Karpas-422 (cell line): ENCODE measurements at regions not wholly inside any gene's neighbourhood (a gene's known extent, or its start where the extent isn't known, plus 50 kb on each side); places are given as distances from the start of the nearest gene placed in this dataset.
"Not testable (repeated sequence)": the region's sequence is repeated elsewhere in the genome, so short reads cannot be mapped to it uniquely, and the experiment has no call there.

Experiments used
- DNase-seq: peaks from one replicate; pipeline ENCODE4 v3.0.0-alpha.2; 2015
- H2AFZ ChIP-seq: fragments of 200-600 bp; sonication (generic); 2 replicates; pipeline ENCODE4 v1.6.1; 2014; ENCODE audit warnings: antibody characterized with exemption, low read length, mixed read lengths
- H3K27ac ChIP-seq: fragments of 200-600 bp; sonication (generic); 2 replicates; pipeline ENCODE4 v1.5.1; 2014; ENCODE audit warnings: mild to moderate bottlenecking, low read length, moderate library complexity
- H3K27me3 ChIP-seq: fragments of 200-600 bp; sonication (generic); 2 replicates; pipeline ENCODE4 v1.6.1; 2014; ENCODE audit warnings: low read length, mixed read lengths
- H3K36me3 ChIP-seq: fragments of 200-600 bp; sonication (generic); 2 replicates; pipeline ENCODE4 v1.6.1; 2014; ENCODE audit warnings: low read length, mixed read lengths; ENCODE audit not compliant: insufficient read depth
- H3K4me1 ChIP-seq: fragments of 200-600 bp; sonication (generic); 2 replicates; pipeline ENCODE4 v1.6.1; 2014; ENCODE audit warnings: mild to moderate bottlenecking, low read length, mixed read lengths
- H3K4me2 ChIP-seq: fragments of 200-600 bp; sonication (generic); 2 replicates; pipeline ENCODE4 v1.6.1; 2014; ENCODE audit warnings: low read length, low read depth, mild to moderate bottlenecking; ENCODE audit not compliant: poor library complexity, severe bottlenecking
- H3K4me3 ChIP-seq: fragments of 200-600 bp; sonication (generic); 2 replicates; pipeline ENCODE4 v1.5.1; 2014; ENCODE audit warnings: mild to moderate bottlenecking, antibody characterized with exemption, low read length, mixed read lengths
- H3K79me2 ChIP-seq: fragments of 200-600 bp; sonication (generic); 2 replicates; pipeline ENCODE4 v1.6.1; 2014; ENCODE audit warnings: mild to moderate bottlenecking, low read length, mixed read lengths
- H3K9ac ChIP-seq: fragments of 200-600 bp; sonication (generic); 2 replicates; pipeline ENCODE4 v1.6.0; 2014; ENCODE audit warnings: low read length
- H3K9me2 ChIP-seq: fragments of 200-600 bp; sonication (generic), shearing (Covaris generic); replicated peaks from 2 replicates; pipeline ENCODE4 v1.6.0; 2014; ENCODE audit warnings: mild to moderate bottlenecking, low read length, moderate library complexity; ENCODE audit not compliant: insufficient read depth
- H3K9me3 ChIP-seq: fragments of 300-700, 200-600 bp; sonication (generic); 2 replicates; pipeline ENCODE4 v1.6.1; 2014; ENCODE audit warnings: low read length, mixed read lengths
- H4K20me1 ChIP-seq: fragments of 200-600 bp; sonication (generic); 2 replicates; pipeline ENCODE4 v1.6.1; 2014; ENCODE audit warnings: mild to moderate bottlenecking, antibody characterized with exemption, low read length, low read depth; ENCODE audit not compliant: insufficient read depth

DNA sequence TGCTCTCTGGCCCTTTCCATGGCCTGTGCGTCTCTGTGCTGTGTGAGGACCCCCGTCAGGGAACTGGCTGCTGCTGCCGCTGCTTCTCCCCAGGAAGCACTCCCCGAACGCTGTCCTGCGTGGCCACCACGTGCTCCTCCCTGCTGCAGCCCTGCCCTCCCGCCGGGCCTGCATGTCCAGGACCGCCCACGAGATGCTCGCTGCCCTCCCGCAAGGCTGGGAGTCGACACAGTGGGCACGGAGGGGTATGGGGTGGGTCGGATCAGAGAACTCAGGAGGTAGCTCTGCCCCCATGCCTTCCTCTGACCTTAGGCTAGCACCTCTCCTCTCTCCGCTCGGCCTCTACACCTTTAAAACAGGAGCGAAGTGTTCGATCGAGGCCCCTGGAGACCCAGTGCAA lies 171.9 kb upstream of the AJAP1 start:
- Histone ChIP-seq H3K27me3 (no peaks in the 10 kb centered on the region), H3K79me2 (no peaks in the 10 kb centered on the region), H3K9me3 (no peaks in the 10 kb centered on the region), H4K20me1 (no peaks in the 10 kb centered on the region), H3K36me3 (no peaks in the 10 kb centered on the region), H3K4me1 (no peaks in the 10 kb centered on the region), H3K4me3 (no peak overlapping the region), H3K9ac (no peak overlapping the region), H3K4me2 (no peak overlapping the region), H3K27ac (no peak overlapping the region), H3K9me2 (no peaks in the 10 kb centered on the region), H2AFZ (no peak overlapping the region)
- no peak for DNase-seq

DNA sequence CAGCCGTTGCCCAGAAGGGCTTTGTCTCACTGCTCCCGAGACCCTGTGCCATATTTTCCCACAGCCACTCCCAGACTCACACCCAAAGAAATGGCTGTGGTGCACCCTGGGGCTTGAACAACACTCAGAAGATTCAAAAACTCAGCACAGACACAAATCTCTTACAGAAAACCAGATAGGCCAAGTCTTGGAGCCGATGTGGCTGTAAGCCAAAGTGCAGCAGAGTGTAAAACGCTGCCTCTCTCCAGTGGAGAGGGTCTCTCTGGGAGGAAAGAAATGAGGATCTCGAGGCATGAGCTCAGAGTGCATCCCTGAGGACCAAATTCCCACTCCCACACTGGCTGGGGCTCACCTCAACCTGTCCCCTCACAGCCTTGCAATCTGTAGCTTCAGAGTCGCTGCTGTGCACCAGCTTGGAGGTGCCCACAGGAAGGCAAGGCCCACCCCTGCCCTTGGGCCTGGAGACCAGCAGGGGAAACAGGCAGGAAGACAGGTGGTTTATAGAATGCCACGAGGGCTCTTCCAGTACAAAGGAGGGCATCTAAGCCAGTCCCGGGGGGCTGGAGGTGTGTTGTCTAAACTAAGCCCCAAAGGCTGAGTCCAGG lies 171.3 kb upstream of the AJAP1 start:
- H3K27me3 ChIP-seq, result no peaks in the 10 kb centered on the region
- H3K4me3 ChIP-seq, result no peak overlapping the region
- H3K27ac ChIP-seq, result no peak overlapping the region
- no peaks in the 10 kb centered on the region for H3K36me3 ChIP-seq
- no peaks in the 10 kb centered on the region for H3K4me1 ChIP-seq
- DNase-seq, result no peak
- H3K9me3 ChIP-seq, result no peaks in the 10 kb centered on the region
- H3K9me2 ChIP-seq, result no peaks in the 10 kb centered on the region
- no peak overlapping the region for H3K4me2 ChIP-seq
- no peaks in the 10 kb centered on the region for H3K79me2 ChIP-seq
- H4K20me1 ChIP-seq, result no peaks in the 10 kb centered on the region
- no peak overlapping the region for H2AFZ ChIP-seq
- no peak overlapping the region for H3K9ac ChIP-seq

- Histone ChIP-seq H3K9me2 (no peaks in the 10 kb centered on the region), H3K27ac (no peak overlapping the region), H3K9ac (no peak overlapping the region), H3K36me3 (no peaks in the 10 kb centered on the region), H4K20me1 (no peaks in the 10 kb centered on the region), H3K4me3 (no peak overlapping the region), H2AFZ (no peak overlapping the region), H3K4me2 (no peak overlapping the region), H3K27me3 (no peaks in the 10 kb centered on the region), H3K4me1 (peaks cover 11% of the 10 kb centered on the region), H3K9me3 (no peaks in the 10 kb centered on the region), H3K79me2 (no peaks in the 10 kb centered on the region)
- no peak for DNase-seq
Observed at GRCh38 chr1:4485398-4485797, 169.0 kb upstream of the AJAP1 start.

GRCh38 chr1:4485878-4486277 lies 168.5 kb upstream of the AJAP1 start:
- peaks cover 12% of the 10 kb centered on the region for H3K4me1 ChIP-seq
- no peak overlapping the region for H2AFZ ChIP-seq
- no peaks in the 10 kb centered on the region for H4K20me1 ChIP-seq
- DNase-seq, result no peak
- no peaks in the 10 kb centered on the region for H3K36me3 ChIP-seq
- H3K9me2 ChIP-seq, result no peaks in the 10 kb centered on the region
- no peak overlapping the region for H3K9ac ChIP-seq
- H3K9me3 ChIP-seq, result no peaks in the 10 kb centered on the region
- H3K27me3 ChIP-seq, result no peaks in the 10 kb centered on the region
- H3K79me2 ChIP-seq, result no peaks in the 10 kb centered on the region
- no peak overlapping the region for H3K4me2 ChIP-seq
- no peak overlapping the region for H3K27ac ChIP-seq
- H3K4me3 ChIP-seq, result no peak overlapping the region

GRCh38 chr1:4486408-4487120 lies 167.8 kb upstream of the AJAP1 start:
- DNase-seq, result no peak
- Histone ChIP-seq H3K27ac (no peak overlapping the region), H3K9me2 (no peaks in the 10 kb centered on the region), H3K4me2 (no peak overlapping the region), H3K79me2 (no peaks in the 10 kb centered on the region), H3K9ac (no peak overlapping the region), H4K20me1 (no peaks in the 10 kb centered on the region), H3K4me1 (peaks cover 12% of the 10 kb centered on the region), H3K9me3 (no peaks in the 10 kb centered on the region), H3K27me3 (no peaks in the 10 kb centered on the region), H3K36me3 (no peaks in the 10 kb centered on the region), H3K4me3 (no peak overlapping the region), H2AFZ (no peak overlapping the region)

GRCh38 chr1:4488018-4488417 lies 166.4 kb upstream of the AJAP1 start:
- H3K4me2 ChIP-seq, result no peak overlapping the region

GRCh38 chr1:4489486-4489885 lies 164.9 kb upstream of the AJAP1 start:
- Histone ChIP-seq H4K20me1 (no peaks in the 10 kb centered on the region), H3K9ac (no peak overlapping the region), H3K79me2 (no peaks in the 10 kb centered on the region), H3K27ac (no peak overlapping the region), H3K4me1 (peaks cover 12% of the 10 kb centered on the region), H3K4me2 (no peak overlapping the region), H3K9me2 (no peaks in the 10 kb centered on the region), H3K9me3 (no peaks in the 10 kb centered on the region), H3K27me3 (no peaks in the 10 kb centered on the region), H3K36me3 (no peaks in the 10 kb centered on the region), H2AFZ (no peak overlapping the region), H3K4me3 (no peak overlapping the region)
- DNase-seq, result no peak

More at GRCh38 chr1:4488018-4488417, 166.4 kb upstream of the AJAP1 start:
- Histone ChIP-seq H3K79me2 (no peaks in the 10 kb centered on the region), H3K4me1 (peaks cover 12% of the 10 kb centered on the region), H3K27me3 (no peaks in the 10 kb centered on the region), H4K20me1 (no peaks in the 10 kb centered on the region), H3K4me3 (no peak overlapping the region), H3K9me2 (no peaks in the 10 kb centered on the region), H2AFZ (no peak overlapping the region), H3K9ac (no peak overlapping the region), H3K27ac (no peak overlapping the region), H3K9me3 (no peaks in the 10 kb centered on the region), H3K36me3 (no peaks in the 10 kb centered on the region)
- DNase-seq, result no peak

DNA sequence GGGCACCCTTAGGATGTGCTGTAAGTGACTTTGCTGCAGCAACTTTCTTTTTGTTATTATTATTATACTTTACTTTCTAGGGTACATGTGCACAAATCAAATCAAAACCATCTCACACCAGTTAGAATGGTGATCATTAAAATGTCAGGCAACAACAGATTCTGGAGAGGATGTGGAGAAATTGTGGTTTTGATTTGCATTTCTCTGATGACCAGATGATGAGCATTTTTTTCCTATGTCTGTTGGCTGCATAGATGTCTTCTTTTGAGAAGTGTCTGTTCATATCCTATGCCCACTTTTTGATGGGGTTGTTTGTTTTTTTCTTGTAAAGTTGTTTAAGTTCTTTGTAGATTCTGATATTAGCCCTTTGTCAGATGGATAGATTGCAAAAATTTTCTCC lies 164.4 kb upstream of the AJAP1 start:
- peaks cover 12% of the 10 kb centered on the region for H3K4me1 ChIP-seq
- H4K20me1 ChIP-seq, H3K4me3 ChIP-seq, H3K27ac ChIP-seq, H3K36me3 ChIP-seq, DNase-seq, H3K4me2 ChIP-seq, H2AFZ ChIP-seq, H3K9me3 ChIP-seq, H3K79me2 ChIP-seq, H3K27me3 ChIP-seq, H3K9me2 ChIP-seq, H3K9ac ChIP-seq: not testable (repeated sequence)
